CD14-positive monocyte (primary cell): ENCODE measurements at regions not wholly inside any gene's neighbourhood (a gene's known extent, or its start where the extent isn't known, plus 50 kb on each side); places are given as distances from the start of the nearest gene placed in this dataset.

Experiments used
- DNase-seq, 3 donors: peaks; one replicate each; pipeline ENCODE4 v3.0.0-alpha.2; 2011 to 2022
- H2AFZ ChIP-seq: 2 replicates; pipeline ENCODE4 v1.6.0; 2012; ENCODE audit warnings: mild to moderate bottlenecking, low read depth, low read length, inconsistent platforms; ENCODE audit not compliant: insufficient read depth, poor library complexity, severe bottlenecking
- H3K27ac ChIP-seq, 2 donors: 1 replicate in 1 of 2; 2 replicates in 1 of 2; pipeline ENCODE4 v1.5.1; 2012 to 2013; ENCODE audit warnings: low read length in 2 of 2, control low read depth in 1 of 2, inconsistent platforms in 1 of 2, low read depth in 1 of 2, mild to moderate bottlenecking in 1 of 2
- H3K27me3 ChIP-seq, 2 donors: one replicate each; pipeline versions ENCODE4 v1.6.0 to v1.6.1; 2011 to 2013; ENCODE audit warnings: low read length in 2 of 2; ENCODE audit not compliant: control insufficient read depth in 2 of 2, insufficient read depth in 2 of 2
- H3K36me3 ChIP-seq, 2 donors: replicated peaks in 1 of 2; 1 replicate in 1 of 2; 2 replicates in 1 of 2; pipeline versions ENCODE4 v1.5.1 to v1.6.1; 2012 to 2013; ENCODE audit warnings: low read length in 2 of 2, control low read depth in 1 of 2, inconsistent platforms in 1 of 2, mild to moderate bottlenecking in 1 of 2; ENCODE audit not compliant: insufficient read depth in 2 of 2, control insufficient read depth in 1 of 2
- H3K4me1 ChIP-seq, 2 donors: 1 replicate in 1 of 2; 2 replicates in 1 of 2; pipeline versions ENCODE4 v1.5.1 to v1.6.1; 2012 to 2013; ENCODE audit warnings: low read length in 2 of 2, control low read depth in 1 of 2, inconsistent platforms in 1 of 2, mild to moderate bottlenecking in 1 of 2, moderate library complexity in 1 of 2; ENCODE audit not compliant: insufficient read depth in 2 of 2, control insufficient read depth in 1 of 2
- H3K4me2 ChIP-seq: replicated peaks from 2 replicates; pipeline ENCODE3; 2012; ENCODE audit warnings: low read length, moderate library complexity, mild to moderate bottlenecking; ENCODE audit not compliant: poor library complexity, severe bottlenecking; ENCODE audit errors: extremely low read depth
- H3K4me3 ChIP-seq, 3 experiments: fragments of 200-600 bp in 1 of 3; sonication (generic) in 1 of 3; replicated peaks in 1 of 3; 1 replicate in 2 of 3; 2 replicates in 1 of 3; pipeline ENCODE4 v1.5.1; 2011 to 2013; ENCODE audit warnings: low read length in 3 of 3, mild to moderate bottlenecking in 3 of 3, control low read depth in 2 of 3, low read depth in 2 of 3, inconsistent platforms in 1 of 3, moderate library complexity in 1 of 3
- H3K79me2 ChIP-seq: 2 replicates; pipeline ENCODE4 v1.6.0; 2012; ENCODE audit warnings: mild to moderate bottlenecking, control low read depth, inconsistent platforms, low read length, moderate library complexity; ENCODE audit not compliant: insufficient read depth
- H3K9ac ChIP-seq: 2 replicates; pipeline ENCODE4 v1.6.0; 2017; ENCODE audit warnings: low read length, mild to moderate bottlenecking; ENCODE audit not compliant: insufficient read depth, poor library complexity, severe bottlenecking
- H3K9me3 ChIP-seq, 2 donors: replicated peaks in 1 of 2; 1 replicate in 1 of 2; 2 replicates in 1 of 2; pipeline versions ENCODE4 v1.5.1 to v1.6.1; 2012 to 2013; ENCODE audit warnings: low read length in 2 of 2, control low read depth in 1 of 2; ENCODE audit not compliant: control insufficient read depth in 1 of 2, insufficient read depth in 1 of 2
- H4K20me1 ChIP-seq: 2 replicates; pipeline ENCODE4 v1.6.0; 2012; ENCODE audit warnings: mild to moderate bottlenecking, low read length, control low read depth, moderate library complexity; ENCODE audit not compliant: insufficient read depth
- H3K27ac Mint-ChIP-seq, 7 donors: one replicate each; pipeline ENCODE4 v1.8.0; 2020; ENCODE audit warnings: mild to moderate bottlenecking in 7 of 7, mixed read lengths in 7 of 7, moderate library complexity in 6 of 7, inconsistent platforms in 2 of 7
- H3K27me3 Mint-ChIP-seq, 3 donors: one replicate each; pipeline ENCODE4 v1.8.0; 2021 to 2022; ENCODE audit warnings: low read depth in 3 of 3, mild to moderate bottlenecking in 3 of 3, mixed read lengths in 3 of 3, moderate library complexity in 3 of 3, inconsistent platforms in 1 of 3
- H3K36me3 Mint-ChIP-seq, 2 donors: one replicate each; pipeline ENCODE4 v1.8.0; 2020; ENCODE audit warnings: mixed read lengths in 2 of 2, inconsistent platforms in 1 of 2, mild to moderate bottlenecking in 1 of 2
- H3K4me1 Mint-ChIP-seq: one replicate; pipeline ENCODE4 v1.8.0; 2020; ENCODE audit warnings: mild to moderate bottlenecking, mixed read lengths
- H3K4me3 Mint-ChIP-seq, 2 donors: one replicate each; pipeline ENCODE4 v1.8.0; 2020; ENCODE audit warnings: mild to moderate bottlenecking in 2 of 2, mixed read lengths in 2 of 2, moderate library complexity in 1 of 2
- H3K9me3 Mint-ChIP-seq, 7 donors: one replicate each; pipeline ENCODE4 v1.8.0; 2020 to 2022; ENCODE audit warnings: mixed read lengths in 7 of 7, mild to moderate bottlenecking in 6 of 7, moderate library complexity in 6 of 7, inconsistent platforms in 2 of 7
- CTCF ChIP-seq: fragments of 200-600 bp; IDR thresholded peaks from one replicate; pipeline ENCODE4 v1.8.0; 2022; ENCODE audit warnings: antibody characterized with exemption, mild to moderate bottlenecking
- WGBS: methylation state at CpG from one replicate; pipeline ENCODE4 v1.1.5; 2013; ENCODE audit warnings: missing lambda C conversion rate; ENCODE audit not compliant: insufficient coverage; 5-methylcytosine and 5-hydroxymethylcytosine counted together
- intact Hi-C, 2 donors: fragments of 100-400 bp; cut with micrococcal nuclease; formaldehyde crosslinking; loops; one replicate each; pipeline versions ENCODE4 v1.15.0 to v1.15.1; 2023

GRCh38 chr14:97709552-97709951, 912.4 kb downstream of the VRK1 start:
- Mint-ChIP-seq H3K27me3 (peaks cover 0 to 2% (median 2%) of the 10 kb centered on the region in 3 donors), H3K27ac (no peak overlapping the region), H3K9me3 (peaks cover 0 to 2% (median 0%) of the 10 kb centered on the region in 7 donors), H3K4me1 (peaks cover 18% of the 10 kb centered on the region), H3K36me3 (no peaks in the 10 kb centered on the region), H3K4me3 (no peak overlapping the region)
- no peak for TF ChIP-seq CTCF
- WGBS: 91% methylated on average over 5 of the region's 6 CpGs
- DNase-seq: no peak
- no peaks in the 10 kb centered on the region for H3K79me2 ChIP-seq
- H3K27ac ChIP-seq: no peak overlapping the region
- H4K20me1 ChIP-seq: no peaks in the 10 kb centered on the region
- intact Hi-C loops: no loop called here
- no peak overlapping the region for H3K4me3 ChIP-seq
- no peak overlapping the region for H3K4me2 ChIP-seq
- no peak overlapping the region for H3K9ac ChIP-seq
- H3K4me1 ChIP-seq: peaks cover 8 to 11% of the 10 kb centered on the region in 2 donors
- no peaks in the 10 kb centered on the region for H3K9me3 ChIP-seq
- H3K36me3 ChIP-seq: no peaks in the 10 kb centered on the region
- H2AFZ ChIP-seq: no peak overlapping the region
- no peaks in the 10 kb centered on the region for H3K27me3 ChIP-seq

GRCh38 chr14:97710726-97711125, 913.5 kb downstream of the VRK1 start:
- Mint-ChIP-seq H3K36me3 (no peaks in the 10 kb centered on the region), H3K4me3 (no peak overlapping the region), H3K27me3 (peaks cover 0 to 2% (median 2%) of the 10 kb centered on the region in 3 donors), H3K4me1 (peaks cover 18% of the 10 kb centered on the region), H3K27ac (no peak overlapping the region), H3K9me3 (peaks cover 0 to 2% (median 0%) of the 10 kb centered on the region in 7 donors)
- H3K27ac ChIP-seq: no peak overlapping the region
- no peak overlapping the region for H3K4me2 ChIP-seq
- no peaks in the 10 kb centered on the region for H4K20me1 ChIP-seq
- WGBS: no CpG with 5 or more reads among the region's 2 CpGs
- TF ChIP-seq CTCF: no peak
- H3K4me1 ChIP-seq: peaks cover 8 to 11% of the 10 kb centered on the region in 2 donors
- no peak overlapping the region for H3K9ac ChIP-seq
- H2AFZ ChIP-seq: no peak overlapping the region
- no peaks in the 10 kb centered on the region for H3K9me3 ChIP-seq
- intact Hi-C loops: no loop called here
- DNase-seq: no peak
- no peaks in the 10 kb centered on the region for H3K36me3 ChIP-seq
- H3K4me3 ChIP-seq: no peak overlapping the region
- H3K27me3 ChIP-seq: no peaks in the 10 kb centered on the region
- H3K79me2 ChIP-seq: no peaks in the 10 kb centered on the region
